Fibroblast of pulmonary artery (primary cell): ENCODE measurements at regions not wholly inside any gene's neighbourhood (a gene's known extent, or its start where the extent isn't known, plus 50 kb on each side); places are given as distances from the start of the nearest gene placed in this dataset.

Source experiments
- DNase-seq: peaks from one replicate; pipeline ENCODE4 v3.0.0-alpha.2; 2010; ENCODE audit warnings: low read depth
- H3K4me3 ChIP-seq: replicated peaks from 2 replicates; pipeline ENCODE4 v1.5.1; 2011; ENCODE audit warnings: low read depth, mild to moderate bottlenecking, control low read depth, low read length, moderate library complexity
- CTCF ChIP-seq: IDR thresholded peaks from 2 replicates; pipeline ENCODE4 v1.5.1; 2011; ENCODE audit warnings: mild to moderate bottlenecking, control low read depth, low read length, inconsistent platforms; ENCODE audit errors: missing control alignments

DNA sequence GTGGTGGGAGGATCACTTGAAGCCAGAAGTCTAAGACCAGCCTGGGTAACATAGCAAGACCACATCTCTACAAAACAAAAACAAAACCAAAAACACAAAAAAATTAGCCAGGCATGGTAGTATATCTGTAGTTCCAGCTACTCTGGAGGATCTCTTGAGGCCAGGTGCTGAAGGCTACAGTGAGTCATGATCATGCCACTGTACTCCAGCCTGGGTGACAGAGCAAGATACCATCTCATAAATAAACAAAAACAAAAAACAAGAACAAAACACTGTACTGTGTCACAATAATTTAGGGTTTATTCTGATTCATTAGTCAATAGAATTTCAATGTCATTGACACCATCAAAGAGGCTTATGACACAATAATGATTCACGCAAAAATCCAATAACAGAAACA lies 1121.7 kb upstream of the MAP3K7 start:
- no peak overlapping the region for H3K4me3 ChIP-seq
- DNase-seq = no peak
- no peak for TF ChIP-seq CTCF

DNA sequence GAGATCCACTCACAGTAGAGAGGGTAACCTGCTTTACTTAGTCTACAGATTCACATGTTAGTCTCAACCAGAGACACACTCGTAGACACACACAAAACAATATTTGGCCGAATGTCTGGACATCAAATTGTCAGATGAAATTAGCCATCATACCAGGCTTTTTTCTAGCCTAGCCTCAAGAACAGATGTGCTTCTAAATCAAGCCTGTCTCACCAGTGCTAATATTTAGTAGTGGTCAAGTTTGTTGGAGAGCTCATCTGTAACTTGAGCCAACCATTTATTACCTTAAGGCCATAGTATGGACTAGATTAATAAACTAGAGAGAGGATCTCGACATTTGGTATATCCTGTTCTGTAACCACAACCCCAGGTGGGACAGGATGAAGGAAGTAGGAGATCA lies 1118.8 kb upstream of the MAP3K7 start:
- TF ChIP-seq CTCF = no peak
- DNase-seq = no peak
- H3K4me3 ChIP-seq = no peak overlapping the region

GRCh38 chr6:91704531-91704930 lies 1117.7 kb upstream of the MAP3K7 start:
- no peak for TF ChIP-seq CTCF
- no peak overlapping the region for H3K4me3 ChIP-seq
- DNase-seq = peak; percentile 1

DNA sequence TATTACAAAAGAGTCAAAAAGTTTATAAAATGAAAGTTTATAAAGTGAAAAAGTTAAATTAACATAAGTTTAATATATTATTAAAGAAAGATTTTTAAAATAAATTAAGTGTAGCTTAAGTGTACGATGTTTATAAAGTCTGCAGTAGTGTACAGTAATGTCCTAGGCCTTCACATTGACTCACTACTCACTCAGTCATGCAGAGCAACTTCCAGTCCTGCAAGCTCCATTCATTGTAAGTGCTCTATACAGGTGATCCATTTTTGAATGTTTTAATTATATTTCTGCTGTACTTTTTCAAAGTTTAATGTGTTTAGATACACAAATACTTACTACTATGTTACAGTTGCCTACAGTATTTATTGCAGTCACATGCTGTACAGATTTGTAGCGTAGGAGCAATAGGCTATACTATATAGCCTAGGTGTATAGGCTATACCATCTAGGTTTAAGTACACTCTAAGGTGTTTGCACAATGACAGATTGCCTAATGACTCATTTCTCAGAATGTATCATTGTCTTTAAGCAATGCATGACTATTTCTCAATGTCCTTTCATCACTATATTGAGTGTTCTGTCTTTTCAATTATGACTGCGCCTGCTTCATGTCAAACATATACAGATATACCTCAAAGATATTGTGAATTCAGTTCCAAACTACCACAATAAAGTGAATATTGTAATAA lies 1110.3 kb upstream of the MAP3K7 start:
- H3K4me3 ChIP-seq = no peak overlapping the region
- no peak for TF ChIP-seq CTCF
- DNase-seq = no peak

- TF ChIP-seq CTCF = no peak
- no peak overlapping the region for H3K4me3 ChIP-seq
- DNase-seq = no peak
Measured at GRCh38 chr6:91695221-91695620, 1108.3 kb upstream of the MAP3K7 start.

DNA sequence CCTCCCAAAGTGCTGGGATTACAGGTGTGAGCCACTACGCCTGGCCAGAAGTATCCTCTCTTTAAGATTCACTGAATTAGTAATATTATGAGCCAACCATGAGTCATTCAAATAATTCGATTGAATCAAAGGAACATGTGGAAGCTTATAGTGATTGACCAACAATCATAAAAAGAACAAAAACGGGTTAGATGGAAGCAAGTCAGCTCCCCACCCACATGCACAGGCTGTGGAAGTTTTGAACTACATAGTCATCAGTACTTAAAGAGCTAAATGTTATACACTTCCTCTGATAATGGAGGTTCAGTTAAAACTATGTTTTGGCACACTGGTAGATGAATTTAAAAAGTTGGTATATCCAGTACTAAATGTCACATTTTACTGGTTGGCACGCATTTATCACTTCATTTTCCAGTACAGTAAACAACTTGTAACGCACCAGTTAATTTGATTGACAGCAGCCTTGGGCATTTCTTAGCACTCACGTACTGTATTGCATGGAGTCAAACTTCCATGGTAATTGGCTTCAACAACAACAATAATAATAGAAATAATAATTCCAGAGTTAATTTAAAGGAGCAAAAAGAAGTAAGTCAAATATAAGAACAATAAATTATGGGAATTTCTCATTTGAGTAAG lies 1107.3 kb upstream of the MAP3K7 start:
- H3K4me3 ChIP-seq = no peak overlapping the region
- no peak for TF ChIP-seq CTCF
- no peak for DNase-seq

- no peak for TF ChIP-seq CTCF
- no peak overlapping the region for H3K4me3 ChIP-seq
- no peak for DNase-seq
Measured at GRCh38 chr6:91691449-91691848, 1104.6 kb upstream of the MAP3K7 start.
